H1 (cell line): ENCODE measurements at regions not wholly inside any gene's neighbourhood (a gene's known extent, or its start where the extent isn't known, plus 50 kb on each side); places are given as distances from the start of the nearest gene placed in this dataset.

ENCODE experiments used
- CHD1 ChIP-seq: IDR thresholded peaks from 2 replicates; pipeline ENCODE4 v1.6.1; 2012; ENCODE audit warnings: low read depth, low read length, improper control_type of control experiment
- EZH2 ChIP-seq: fragments of 200-600 bp; sonication (generic); IDR thresholded peaks from 2 replicates; pipeline ENCODE4 v1.7.1; 2012; ENCODE audit warnings: low read depth, mild to moderate bottlenecking, moderate library complexity, low read length, inconsistent platforms; ENCODE audit not compliant: severe bottlenecking
- TF ChIP-seq, protein P1 (sequence below): IDR thresholded peaks from 2 replicates; pipeline ENCODE4 v1.6.1; 2011; ENCODE audit warnings: low read depth, mild to moderate bottlenecking, low read length; ENCODE audit not compliant: insufficient read depth
- TF ChIP-seq, protein P2 (sequence below): IDR thresholded peaks from 2 replicates; pipeline ENCODE4 v1.6.1; 2012; ENCODE audit warnings: inconsistent platforms

DNA sequence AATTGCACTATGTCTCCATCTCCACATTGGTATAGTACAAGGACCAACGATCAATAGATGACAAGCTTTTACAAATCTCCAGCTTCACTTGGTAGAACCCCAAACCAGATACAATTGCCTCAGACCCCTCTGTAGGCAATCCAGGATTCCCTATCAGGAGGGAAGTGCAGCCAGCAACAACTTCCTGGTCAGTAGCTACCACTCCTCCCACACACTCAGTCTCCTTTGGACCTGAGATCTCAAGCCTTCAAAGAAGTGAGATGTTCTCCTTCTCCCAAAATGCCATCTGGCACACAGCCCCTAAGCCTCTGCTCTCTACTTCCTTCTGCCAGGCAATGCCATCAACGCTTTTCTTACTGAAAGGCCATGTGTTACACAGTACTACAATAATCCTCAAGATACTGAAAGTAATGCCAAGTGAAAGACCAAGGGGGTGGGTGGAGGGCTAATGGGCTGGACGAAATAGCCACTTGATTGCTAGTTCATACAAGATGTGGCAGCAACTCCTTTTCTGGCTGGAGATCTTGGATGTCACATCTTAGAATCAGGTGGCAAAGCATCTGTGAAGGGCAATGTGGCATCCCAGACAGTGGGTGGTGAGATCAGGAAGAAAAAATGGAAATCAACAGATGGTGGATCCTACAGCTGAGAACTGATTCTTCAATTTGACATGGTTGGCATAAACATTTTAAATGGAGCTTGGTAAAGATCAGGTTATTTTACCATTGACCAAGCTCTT lies 75.3 kb upstream of the ACP3 start (continued):
- TF ChIP-seq, protein P1, sequence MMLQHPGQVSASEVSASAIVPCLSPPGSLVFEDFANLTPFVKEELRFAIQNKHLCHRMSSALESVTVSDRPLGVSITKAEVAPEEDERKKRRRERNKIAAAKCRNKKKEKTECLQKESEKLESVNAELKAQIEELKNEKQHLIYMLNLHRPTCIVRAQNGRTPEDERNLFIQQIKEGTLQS, result no peak
- TF ChIP-seq, protein P2, sequence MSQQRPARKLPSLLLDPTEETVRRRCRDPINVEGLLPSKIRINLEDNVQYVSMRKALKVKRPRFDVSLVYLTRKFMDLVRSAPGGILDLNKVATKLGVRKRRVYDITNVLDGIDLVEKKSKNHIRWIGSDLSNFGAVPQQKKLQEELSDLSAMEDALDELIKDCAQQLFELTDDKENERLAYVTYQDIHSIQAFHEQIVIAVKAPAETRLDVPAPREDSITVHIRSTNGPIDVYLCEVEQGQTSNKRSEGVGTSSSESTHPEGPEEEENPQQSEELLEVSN, result no peak
- TF ChIP-seq CHD1 (no peak), EZH2 (no peak)
